CD1c-positive myeloid dendritic cell (primary cell): ENCODE measurements at regions not wholly inside any gene's neighbourhood (a gene's known extent, or its start where the extent isn't known, plus 50 kb on each side); places are given as distances from the start of the nearest gene placed in this dataset.

Source experiments
- DNase-seq: peaks from one replicate; pipeline ENCODE4 v3.0.0-alpha.2; 2016; ENCODE audit errors: extremely low spot score

DNA sequence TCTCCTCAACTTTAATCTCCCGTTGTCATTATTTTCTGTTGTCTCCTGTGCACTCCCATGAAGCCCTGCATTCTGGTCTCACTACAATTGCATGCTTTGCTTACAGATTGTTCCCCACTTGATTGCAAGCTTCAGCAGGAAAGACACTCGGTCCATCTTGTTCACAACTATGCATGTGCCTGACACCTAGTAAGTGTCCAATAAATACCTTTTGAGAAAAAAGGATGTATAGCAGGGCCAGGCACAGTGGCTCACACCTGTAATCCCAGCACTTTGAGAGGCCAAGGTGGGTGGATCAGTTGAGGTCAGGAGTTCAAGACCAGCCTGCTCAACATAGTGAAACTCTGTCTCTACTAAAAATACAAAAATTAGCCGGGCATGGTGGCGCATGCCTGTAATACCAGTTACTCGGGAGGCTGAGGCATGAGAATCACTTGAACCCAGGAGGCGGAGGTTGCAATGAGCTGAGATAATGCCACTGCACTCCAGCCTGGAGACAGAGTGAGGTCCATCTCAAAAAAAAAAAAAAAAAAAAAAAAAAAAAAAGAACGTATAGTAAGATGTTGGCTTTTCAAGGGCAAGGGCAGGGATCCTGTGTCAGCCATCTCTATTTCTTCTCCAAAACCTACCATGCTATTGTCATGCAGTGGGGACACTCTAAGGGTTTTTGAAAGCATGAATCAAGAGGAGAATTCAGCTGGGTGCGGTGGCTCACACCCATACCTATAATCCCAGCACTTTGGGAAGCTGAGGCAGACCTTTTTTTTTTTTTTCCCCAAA, 338.3 kb downstream of the MYCN start:
- no peak for DNase-seq

DNA sequence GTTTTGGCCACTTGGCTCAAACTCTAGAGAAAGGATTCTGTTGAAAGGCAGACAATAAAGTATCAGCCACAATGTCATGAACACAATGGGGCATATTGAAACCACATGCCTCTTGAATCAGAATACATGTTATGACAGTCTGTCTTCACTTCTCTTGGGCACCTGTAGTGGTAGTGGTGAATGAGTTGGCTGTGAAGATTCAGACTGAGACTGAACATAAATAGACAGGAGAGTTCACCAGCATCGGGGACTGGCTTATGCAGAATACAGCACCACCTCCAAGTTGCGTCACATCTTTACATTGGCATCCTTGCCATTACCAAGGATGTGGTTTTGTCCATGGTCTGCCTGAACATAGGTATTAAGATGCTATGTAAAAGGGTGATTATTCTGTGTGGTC, 336.8 kb downstream of the MYCN start:
- no peak for DNase-seq

DNA sequence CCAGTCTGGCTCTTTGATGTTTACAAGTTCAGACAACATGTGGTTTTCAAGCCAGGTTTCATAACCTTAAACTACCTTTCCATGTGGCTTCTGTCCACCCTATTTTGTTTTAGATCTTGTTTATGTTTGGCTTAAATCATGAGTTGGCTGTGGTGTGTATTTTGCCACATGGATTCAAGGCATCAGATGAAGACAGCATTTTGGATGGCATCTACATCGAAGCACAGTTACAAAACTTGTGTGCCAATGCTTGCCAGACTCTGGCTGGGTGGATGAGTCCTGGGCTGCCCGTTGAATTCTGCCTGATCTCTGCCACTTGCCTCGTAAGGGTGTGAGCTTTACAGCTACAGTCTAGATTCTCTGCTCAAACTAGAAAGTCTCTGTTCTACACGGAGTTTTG, 335.3 kb downstream of the MYCN start:
- no peak for DNase-seq

DNA sequence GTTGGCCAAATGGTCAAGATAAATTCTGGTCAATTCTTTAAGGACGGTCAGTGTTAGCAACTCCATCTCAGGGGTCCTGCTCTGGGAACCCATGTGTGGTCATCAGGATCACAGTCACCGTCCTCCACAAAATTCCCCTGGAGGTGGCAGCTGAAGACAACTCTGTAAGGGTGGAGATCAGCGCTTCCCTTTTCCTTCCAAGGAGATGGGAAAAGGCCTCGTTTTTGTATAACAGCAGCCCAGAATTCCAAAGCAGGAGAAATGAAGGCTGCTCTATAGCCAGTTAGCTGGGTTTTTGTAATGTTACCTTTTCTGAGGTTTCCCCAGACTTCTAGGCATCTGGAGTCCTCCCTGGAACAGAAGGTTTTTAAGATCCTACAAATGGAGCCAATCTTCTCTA, 334.8 kb downstream of the MYCN start:
- DNase-seq, result no peak

DNA sequence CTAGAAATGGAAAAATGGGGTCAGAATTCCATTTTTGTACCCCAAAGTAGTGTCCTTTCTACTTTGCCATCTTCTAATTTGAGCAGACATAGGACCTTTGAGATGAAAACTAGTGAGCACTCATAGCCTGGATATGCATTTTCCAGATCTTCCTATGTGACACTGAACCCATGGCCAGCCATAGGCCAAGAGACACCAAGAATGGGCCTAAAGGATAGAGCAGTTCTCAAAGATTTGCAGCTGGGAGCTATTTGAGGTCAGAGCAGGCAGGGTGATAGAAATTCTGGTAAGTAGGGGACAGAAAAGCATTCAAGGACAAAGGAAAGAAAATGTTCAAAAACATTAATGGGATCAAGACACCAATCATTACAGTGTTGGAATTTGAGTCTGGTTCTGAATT, 332.8 kb downstream of the MYCN start:
- no peak for DNase-seq

DNA sequence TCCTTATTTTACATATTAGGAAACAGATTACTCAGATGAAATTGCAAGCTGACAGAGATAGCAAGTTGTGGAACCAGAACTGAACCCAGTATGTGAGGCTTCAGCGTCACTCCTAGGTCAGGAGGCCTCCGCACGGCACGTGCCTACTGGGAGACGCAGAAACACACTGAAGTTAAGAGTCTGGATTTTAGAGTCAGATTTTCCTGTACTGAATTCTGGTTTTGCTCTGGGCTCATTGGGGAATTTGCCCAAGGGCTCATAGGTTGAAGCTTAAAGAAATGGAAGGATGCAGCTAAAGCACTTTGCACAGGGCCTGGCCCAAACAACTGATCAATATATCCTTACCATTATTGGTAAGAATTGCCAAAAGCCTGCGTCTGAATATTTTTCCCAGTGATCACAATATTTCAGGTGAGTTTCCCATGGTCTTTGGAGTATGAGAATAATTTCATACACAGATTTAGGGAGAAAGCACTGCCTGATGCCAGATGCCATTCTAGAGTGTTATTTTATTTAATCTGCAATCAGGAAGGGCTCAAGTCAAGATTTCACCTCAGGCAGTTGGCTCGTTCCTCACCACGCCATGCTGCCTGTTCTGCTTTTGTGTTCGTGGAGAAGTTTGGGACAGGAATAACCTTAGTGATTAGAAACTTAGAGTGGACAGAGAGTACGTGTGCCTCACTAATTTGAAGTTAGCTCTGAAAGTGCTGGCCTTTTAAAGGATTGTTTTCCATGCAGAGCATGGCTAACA, 331.9 kb downstream of the MYCN start:
- no peak for DNase-seq

DNA sequence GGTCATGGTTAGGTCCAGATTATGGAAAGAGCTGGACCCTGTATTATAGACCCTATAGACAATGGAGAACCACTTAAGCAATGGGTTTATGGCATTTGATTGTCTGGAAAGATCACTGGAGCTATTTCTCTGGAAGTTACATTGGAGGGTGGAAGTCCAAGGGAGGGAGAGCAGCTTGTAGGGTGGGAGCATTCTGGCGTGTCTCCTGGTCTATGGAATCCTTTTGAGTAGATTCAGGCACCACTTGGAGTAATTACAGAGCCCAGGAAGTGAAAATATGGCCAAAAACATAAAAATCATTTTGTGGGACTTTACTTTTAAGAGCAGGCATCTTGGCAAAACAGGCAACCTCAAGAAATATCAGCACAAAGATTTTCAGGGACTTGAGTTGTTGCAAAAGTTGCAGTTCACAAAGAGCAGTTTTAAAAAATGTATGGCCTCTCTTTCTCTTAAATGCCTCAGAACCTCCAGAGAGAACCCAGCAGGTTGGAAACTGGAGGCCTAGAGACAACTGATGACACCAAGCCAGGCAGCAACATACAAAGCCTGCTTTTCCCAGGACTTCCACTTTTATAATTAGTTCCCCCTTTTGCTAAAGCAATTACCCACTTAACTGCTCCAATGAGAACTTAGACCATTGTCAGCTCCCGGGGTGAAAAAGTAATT, 331.0 kb downstream of the MYCN start:
- DNase-seq, result no peak

DNA sequence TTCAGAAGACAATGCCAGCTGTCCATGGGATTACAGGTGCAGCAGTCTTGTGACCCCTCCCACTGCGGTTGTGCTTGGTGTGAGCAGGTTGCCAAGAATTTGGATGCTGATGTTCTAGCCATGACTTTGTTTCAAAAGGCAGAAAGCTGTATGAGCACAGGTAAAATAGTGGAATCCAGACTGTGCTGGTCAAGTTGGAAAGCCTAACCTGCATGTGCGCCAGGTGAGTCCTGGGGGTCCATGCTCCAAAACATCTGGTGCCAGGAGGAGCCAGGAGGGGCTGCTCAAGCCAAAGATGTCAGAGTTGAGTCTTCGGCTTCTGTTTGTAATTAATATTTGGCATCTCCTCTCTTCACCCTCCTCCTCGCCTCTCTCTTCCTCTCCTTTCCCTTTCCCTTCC, 330.1 kb downstream of the MYCN start:
- DNase-seq, result no peak

DNA sequence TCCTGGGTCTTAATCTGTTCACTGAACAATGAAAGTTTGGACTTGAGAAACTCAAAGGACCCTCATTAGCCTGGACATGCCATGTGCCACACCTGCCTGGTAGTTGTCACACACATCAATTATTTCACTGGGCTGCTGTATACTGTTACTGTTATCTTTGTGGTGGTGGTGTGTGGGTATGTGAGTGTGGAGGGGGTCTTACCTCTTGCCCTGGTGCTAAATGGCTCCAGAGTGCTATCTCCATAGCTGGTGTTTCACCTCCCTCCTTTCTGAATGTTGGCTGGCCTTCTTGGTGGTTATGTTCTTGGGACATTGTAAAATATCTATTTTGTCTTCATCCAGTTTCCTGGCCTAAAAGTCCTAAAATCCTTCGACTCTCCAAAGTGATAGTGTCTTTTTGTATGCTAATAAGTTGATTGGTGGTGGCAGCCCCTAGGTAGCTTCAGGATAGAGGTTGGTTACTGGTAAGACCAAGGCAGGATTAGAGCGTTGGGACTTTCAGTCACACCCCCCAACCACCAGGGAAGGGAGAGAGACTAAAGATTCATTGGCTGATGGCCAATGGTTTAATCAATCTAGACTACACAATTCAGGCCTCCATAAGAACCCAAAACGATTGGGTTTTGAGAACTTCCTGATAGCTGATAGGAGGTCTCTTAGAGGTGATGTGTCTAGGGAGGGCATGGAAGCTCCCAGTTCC, 328.1 kb downstream of the MYCN start:
- no peak for DNase-seq

DNA sequence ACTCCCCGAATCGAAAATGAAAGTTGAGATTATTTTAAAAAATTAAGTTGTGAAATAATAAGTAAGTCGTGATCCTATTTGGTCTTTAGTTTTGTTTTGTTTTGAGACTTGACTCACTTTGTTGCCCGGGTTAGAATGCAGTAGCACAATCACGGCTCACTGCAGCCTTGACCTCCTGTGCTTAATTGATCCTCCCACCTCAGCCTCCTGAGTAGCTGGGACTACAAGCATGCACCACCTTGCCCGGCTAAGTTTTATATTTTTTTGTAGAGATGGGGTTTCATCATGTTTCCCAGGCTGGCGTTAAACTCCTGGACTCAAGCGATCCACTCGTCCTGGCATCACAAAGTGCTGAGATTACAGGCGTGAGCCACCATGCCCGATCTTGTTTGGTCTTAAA, 326.2 kb downstream of the MYCN start:
- no peak for DNase-seq

DNA sequence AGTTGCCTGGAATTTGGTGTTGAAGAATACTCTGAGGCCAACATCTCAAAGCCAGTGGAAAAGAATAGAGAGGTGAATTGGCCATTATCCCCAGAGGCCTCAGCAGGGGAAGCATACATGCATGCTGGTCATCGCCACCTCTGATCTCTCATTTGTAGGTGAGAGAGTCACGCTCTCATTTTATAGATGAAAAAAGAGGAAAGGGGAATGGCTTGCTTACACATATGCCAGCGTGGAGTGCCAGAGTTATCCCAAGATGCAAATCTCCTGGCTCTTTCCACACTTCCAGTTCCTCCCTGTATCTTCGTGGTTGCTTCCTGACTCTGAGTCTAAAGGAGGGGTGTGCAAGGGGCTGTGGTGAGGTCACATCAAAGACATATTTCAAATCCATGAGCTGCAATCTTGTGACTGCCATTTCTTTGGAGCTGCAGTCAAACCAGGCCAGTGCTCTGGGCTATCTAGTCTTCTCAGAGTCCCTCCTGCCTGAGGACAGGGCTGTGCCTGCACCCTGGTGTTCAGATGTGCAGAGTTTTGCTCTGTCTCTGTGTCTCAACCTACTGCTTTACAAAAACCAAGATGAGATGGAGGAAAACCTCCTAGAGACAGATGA, 324.7 kb downstream of the MYCN start:
- DNase-seq, result no peak

DNA sequence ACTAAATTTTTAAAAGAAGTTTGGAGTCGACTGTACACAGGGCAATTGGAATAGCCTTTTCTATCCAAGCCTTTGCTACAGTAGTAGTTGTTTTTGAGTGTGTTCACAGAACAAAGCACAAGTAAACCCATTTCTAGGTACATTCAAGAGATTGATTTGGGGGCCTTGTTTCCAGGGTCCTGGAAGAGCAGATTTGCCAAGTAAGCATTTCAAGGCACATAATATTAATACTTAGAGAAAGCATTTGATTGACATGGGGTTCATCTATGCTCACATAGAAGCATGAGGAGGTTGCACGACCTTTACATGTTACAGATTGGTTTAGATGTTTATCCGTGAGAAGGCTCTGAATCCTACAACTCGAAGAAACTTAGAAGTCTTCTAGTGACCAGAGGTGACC, 324.1 kb downstream of the MYCN start:
- no peak for DNase-seq

DNA sequence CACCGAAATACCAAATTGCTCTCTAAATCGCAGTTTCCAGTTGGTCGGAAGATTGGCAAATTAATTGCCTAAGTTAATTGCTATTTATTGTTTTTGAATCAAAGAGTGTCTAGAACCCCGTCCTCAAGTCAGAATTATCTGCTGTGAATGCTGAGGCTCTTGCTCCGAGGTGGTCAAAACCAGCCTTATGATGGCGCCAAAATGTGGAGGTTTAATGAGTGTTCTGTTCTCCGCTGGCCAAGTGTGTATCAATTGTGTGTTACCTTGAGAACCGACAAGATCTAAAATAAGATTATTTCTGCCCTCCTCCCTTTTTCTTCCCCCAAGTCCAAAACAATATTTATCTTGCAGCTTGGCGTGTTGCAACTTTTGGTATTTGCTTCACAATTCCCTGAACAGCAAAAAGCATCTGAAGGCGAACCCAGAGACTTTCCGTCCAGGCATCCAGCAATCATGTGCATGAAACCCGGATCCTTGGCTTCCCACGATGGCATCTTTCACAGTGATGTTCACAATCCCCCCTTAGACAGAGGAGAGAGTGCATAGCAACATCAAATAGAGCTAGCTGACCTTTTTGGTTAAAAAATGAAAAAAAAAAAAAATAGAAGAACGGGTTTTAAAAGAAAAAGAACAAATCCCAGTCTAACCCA, 323.0 kb downstream of the MYCN start:
- no peak for DNase-seq

DNA sequence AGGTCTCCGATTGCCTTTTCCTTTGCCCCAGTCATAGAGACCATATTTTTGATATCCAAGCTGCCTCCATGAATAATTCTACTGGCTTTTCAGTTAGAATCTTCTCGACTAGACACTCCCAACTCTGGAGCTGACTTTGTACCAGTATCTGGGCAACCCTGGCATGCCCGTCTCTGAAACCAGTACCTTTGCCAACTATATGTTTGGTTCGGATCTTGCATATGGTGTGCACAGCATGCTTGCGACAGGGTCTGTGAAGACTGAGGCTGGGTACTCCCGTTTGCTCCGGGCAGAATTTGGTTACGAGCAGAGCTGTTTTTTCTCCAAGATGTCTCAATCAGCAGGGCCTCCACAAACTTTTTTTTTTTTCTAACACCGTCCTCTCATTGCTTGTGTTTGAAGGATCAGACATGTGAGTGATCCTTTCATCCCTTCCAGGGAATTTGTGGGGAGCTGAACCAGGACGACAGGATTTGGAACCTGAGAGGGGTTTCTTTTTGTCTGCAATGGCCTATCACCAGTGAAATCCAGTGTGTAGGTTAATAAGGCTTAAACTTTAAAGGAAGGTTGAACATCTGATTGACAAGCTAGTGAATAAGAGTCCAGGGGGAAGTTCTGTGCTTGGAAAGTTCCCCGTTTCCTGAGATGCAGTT, 322.3 kb downstream of the MYCN start:
- no peak for DNase-seq

DNA sequence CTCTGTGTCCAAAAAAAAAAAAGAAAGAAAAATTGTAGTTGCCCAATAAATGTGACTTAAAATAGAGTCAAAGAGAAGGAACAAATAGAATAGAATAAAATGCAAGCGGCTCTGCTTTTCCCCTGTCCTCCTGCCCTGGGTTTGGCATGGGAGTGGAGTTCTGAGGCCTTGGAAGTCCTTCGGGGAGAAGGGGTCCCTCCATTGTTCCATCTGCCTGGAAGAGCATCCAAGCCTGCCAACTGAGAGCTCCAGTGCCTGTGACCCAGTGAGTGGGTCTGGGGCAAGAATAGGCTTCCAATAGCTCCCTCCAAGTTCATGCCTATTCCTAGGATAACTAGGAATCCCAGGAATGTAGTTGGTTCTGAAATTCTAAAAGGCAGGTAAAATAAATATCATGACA, 321.4 kb downstream of the MYCN start:
- DNase-seq, result no peak

DNA sequence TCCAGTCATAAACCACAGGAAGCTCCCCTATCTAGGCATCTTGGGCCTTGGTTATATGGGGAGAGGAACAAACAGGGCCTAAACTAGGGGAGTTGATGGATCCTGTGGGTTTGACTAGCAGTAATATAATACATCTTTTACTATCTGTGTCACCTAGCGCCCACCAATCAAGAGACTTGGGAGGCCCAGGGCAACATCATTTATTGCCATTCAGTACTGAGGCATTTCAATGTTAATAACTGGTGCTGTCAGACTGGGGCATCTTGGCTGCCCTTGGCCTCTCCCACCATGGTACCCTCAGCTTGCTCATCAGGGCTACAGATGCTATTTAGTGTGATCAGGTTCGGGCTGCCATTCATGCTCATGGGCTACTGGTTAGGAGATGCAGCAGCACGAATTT, 320.7 kb downstream of the MYCN start:
- no peak for DNase-seq

DNA sequence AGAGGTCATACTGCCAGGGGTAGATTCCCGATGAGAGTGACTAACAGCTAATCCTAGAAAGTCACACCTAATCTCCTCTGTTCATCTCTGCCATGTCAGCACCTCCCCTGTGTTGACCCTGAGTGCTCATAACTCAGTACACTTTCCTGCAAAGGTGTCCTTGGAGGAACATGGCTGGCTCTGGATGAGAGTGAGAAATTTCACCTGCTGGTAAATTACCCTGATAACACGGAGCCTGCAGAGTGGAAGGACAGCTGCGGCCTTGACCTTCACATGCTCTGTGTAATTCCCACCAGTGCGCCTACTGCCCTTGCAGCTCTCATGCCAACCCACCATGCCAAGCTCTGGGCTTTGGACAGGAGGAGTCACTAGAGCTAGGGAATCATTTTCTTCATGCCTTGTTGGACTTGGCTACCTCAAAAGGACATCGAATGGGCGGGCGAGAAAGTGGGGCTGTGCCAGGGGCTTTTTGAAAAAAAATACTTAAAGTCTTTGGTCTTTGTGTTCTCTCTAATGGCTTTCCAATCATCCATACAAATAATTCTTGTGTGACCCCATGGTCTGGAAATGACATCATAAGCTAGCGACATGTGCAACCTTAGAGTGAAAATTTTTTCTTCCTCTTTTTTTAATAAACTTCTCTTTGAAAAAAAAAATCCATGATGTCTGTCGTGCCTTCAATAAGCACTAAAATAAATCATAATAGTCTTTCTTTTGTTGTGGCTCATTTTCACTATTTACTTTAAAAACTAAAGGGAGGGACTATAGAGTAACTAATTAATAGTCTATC, 319.9 kb downstream of the MYCN start:
- DNase-seq, result no peak

DNA sequence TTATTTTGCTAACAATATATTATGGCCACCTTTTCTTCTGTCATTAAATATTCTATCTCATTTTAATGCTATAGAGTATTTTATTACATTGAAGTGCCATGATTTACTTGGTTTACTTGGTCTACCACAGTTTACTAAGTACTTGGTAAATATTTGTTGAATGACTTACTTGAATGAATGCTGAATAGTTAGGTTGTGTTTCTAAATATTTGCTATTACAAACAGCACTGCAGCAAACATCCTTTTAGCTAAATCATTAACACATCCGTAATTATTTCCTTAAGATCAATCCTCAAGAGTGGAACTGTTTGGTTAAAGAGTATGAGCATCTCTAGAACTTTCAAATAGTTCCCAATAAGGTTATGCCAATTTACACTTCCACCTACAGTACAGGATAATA, 318.7 kb downstream of the MYCN start:
- no peak for DNase-seq

DNA sequence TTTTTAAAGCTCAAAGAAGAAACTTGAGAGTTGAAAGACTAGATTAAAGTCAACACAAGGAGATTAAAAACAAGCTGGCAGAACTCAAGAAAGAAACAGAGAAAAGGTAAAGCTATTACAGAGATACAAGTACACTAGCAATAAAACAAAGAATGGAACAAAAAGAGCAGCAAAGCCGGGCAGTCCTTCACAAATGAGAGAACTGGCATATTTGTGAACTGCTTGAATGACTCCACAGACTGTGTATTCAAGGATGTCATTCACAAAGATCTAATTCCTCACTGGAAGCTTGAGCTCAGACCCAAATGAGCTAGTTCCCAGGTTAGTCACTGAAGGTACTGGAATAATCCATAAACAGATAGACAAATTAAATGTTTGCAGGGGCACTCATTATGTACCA, 318.0 kb downstream of the MYCN start:
- no peak for DNase-seq
